ENCODE measurements at regions not wholly inside any gene's neighbourhood (a gene's known extent, or its start where the extent isn't known, plus 50 kb on each side); places are given as distances from the start of the nearest gene placed in this dataset.

GRCh38 chr16:56102906-56103305 lies 88.4 kb upstream of the GNAO1 start:
- Histone ChIP-seq H3K27ac (ENCODE audit: low read depth in 1 of 3, low read length in 2 of 3) (no peak overlapping the region), H3K36me3 (ENCODE audit: control insufficient read depth in 3 of 3, insufficient read depth in 2 of 3, low read depth in 1 of 3, low read length in 3 of 3) (no peaks in the 10 kb centered on the region), H3K9me3 (ENCODE audit: control insufficient read depth in 2 of 2, insufficient read depth in 1 of 2, low read depth in 1 of 2, low read length in 1 of 2) (no peaks in the 10 kb centered on the region), H3K4me1 (ENCODE audit: control insufficient read depth in 3 of 3, insufficient read depth in 2 of 3, low read depth in 1 of 3, low read length in 2 of 3) (no peaks in the 10 kb centered on the region), H3K4me3 (ENCODE audit: low read depth in 1 of 3, low read length in 3 of 3) (no peak overlapping the region), H3K27me3 (ENCODE audit: control insufficient read depth in 3 of 3, insufficient read depth in 3 of 3, low read length in 3 of 3) (peaks cover 0 to 2% (median 0%) of the 10 kb centered on the region in 3 donors)
- FAIRE-seq (no peak), DNase-seq (no peak)
- WGBS, 3 donors = 68 to 69% (median 68%) methylated on average over 3 of the region's 3 CpGs

- Histone ChIP-seq H3K36me3 (ENCODE audit: control insufficient read depth in 3 of 3, insufficient read depth in 2 of 3, low read depth in 1 of 3, low read length in 3 of 3) (no peaks in the 10 kb centered on the region), H3K27me3 (ENCODE audit: control insufficient read depth in 3 of 3, insufficient read depth in 3 of 3, low read length in 3 of 3) (peaks cover 0 to 2% (median 0%) of the 10 kb centered on the region in 3 donors), H3K4me1 (ENCODE audit: control insufficient read depth in 3 of 3, insufficient read depth in 2 of 3, low read depth in 1 of 3, low read length in 2 of 3) (no peaks in the 10 kb centered on the region), H3K4me3 (ENCODE audit: low read depth in 1 of 3, low read length in 3 of 3) (no peak overlapping the region), H3K27ac (ENCODE audit: low read depth in 1 of 3, low read length in 2 of 3) (peak overlapping the region in 2 of 3 donors; percentile 58 to 67), H3K9me3 (ENCODE audit: control insufficient read depth in 2 of 2, insufficient read depth in 1 of 2, low read depth in 1 of 2, low read length in 1 of 2) (no peaks in the 10 kb centered on the region)
- WGBS, 3 donors = 42 to 55% (median 45%) methylated on average over 13 of the region's 13 CpGs
- FAIRE-seq (no peak), DNase-seq (peak in 1 of 2 donors; percentile 29)
Observed at GRCh38 chr16:56102183-56102686, 89.1 kb upstream of the GNAO1 start.

- peak overlapping the region in 1 of 3 donors; percentile 4 for H3K27ac ChIP-seq (ENCODE audit: low read depth in 1 of 3, low read length in 2 of 3)
- FAIRE-seq = no peak
Observed at GRCh38 chr16:56101480-56101879, 89.8 kb upstream of the GNAO1 start.

GRCh38 chr16:56097306-56097705 lies 94.0 kb upstream of the GNAO1 start:
- H3K36me3 ChIP-seq (ENCODE audit: control insufficient read depth in 3 of 3, insufficient read depth in 2 of 3, low read depth in 1 of 3, low read length in 3 of 3) = no peaks in the 10 kb centered on the region
- no peak overlapping the region for H3K4me3 ChIP-seq (ENCODE audit: low read depth in 1 of 3, low read length in 3 of 3)
- WGBS, 3 donors = 43 to 54% (median 46%) methylated on average over 2 of the region's 2 CpGs
- H3K4me1 ChIP-seq (ENCODE audit: control insufficient read depth in 3 of 3, insufficient read depth in 2 of 3, low read depth in 1 of 3, low read length in 2 of 3) = no peaks in the 10 kb centered on the region
- H3K9me3 ChIP-seq (ENCODE audit: control insufficient read depth in 2 of 2, insufficient read depth in 1 of 2, low read depth in 1 of 2, low read length in 1 of 2) = no peaks in the 10 kb centered on the region
- FAIRE-seq (no peak), DNase-seq (no peak)
- H3K27ac ChIP-seq (ENCODE audit: low read depth in 1 of 3, low read length in 2 of 3) = no peak overlapping the region
- H3K27me3 ChIP-seq (ENCODE audit: control insufficient read depth in 3 of 3, insufficient read depth in 3 of 3, low read length in 3 of 3) = no peaks in the 10 kb centered on the region

More at GRCh38 chr16:56101480-56101879, 89.8 kb upstream of the GNAO1 start:
- peaks cover 0 to 2% (median 0%) of the 10 kb centered on the region in 3 donors for H3K27me3 ChIP-seq (ENCODE audit: control insufficient read depth in 3 of 3, insufficient read depth in 3 of 3, low read length in 3 of 3)
- no peaks in the 10 kb centered on the region for H3K36me3 ChIP-seq (ENCODE audit: control insufficient read depth in 3 of 3, insufficient read depth in 2 of 3, low read depth in 1 of 3, low read length in 3 of 3)
- DNase-seq = no peak
- no peaks in the 10 kb centered on the region for H3K9me3 ChIP-seq (ENCODE audit: control insufficient read depth in 2 of 2, insufficient read depth in 1 of 2, low read depth in 1 of 2, low read length in 1 of 2)
- no peaks in the 10 kb centered on the region for H3K4me1 ChIP-seq (ENCODE audit: control insufficient read depth in 3 of 3, insufficient read depth in 2 of 3, low read depth in 1 of 3, low read length in 2 of 3)
- H3K4me3 ChIP-seq (ENCODE audit: low read depth in 1 of 3, low read length in 3 of 3) = no peak overlapping the region
- WGBS, 3 donors = 46 to 71% (median 53%) methylated on average over 5 of the region's 5 CpGs

GRCh38 chr16:56094231-56094630 lies 97.1 kb upstream of the GNAO1 start:
- FAIRE-seq (no peak), DNase-seq (no peak)
- H3K36me3 ChIP-seq (ENCODE audit: control insufficient read depth in 3 of 3, insufficient read depth in 2 of 3, low read depth in 1 of 3, low read length in 3 of 3) = no peaks in the 10 kb centered on the region
- no peaks in the 10 kb centered on the region for H3K27me3 ChIP-seq (ENCODE audit: control insufficient read depth in 3 of 3, insufficient read depth in 3 of 3, low read length in 3 of 3)
- H3K9me3 ChIP-seq (ENCODE audit: control insufficient read depth in 2 of 2, insufficient read depth in 1 of 2, low read depth in 1 of 2, low read length in 1 of 2) = no peaks in the 10 kb centered on the region
- H3K27ac ChIP-seq (ENCODE audit: low read depth in 1 of 3, low read length in 2 of 3) = no peak overlapping the region
- no peaks in the 10 kb centered on the region for H3K4me1 ChIP-seq (ENCODE audit: control insufficient read depth in 3 of 3, insufficient read depth in 2 of 3, low read depth in 1 of 3, low read length in 2 of 3)
- H3K4me3 ChIP-seq (ENCODE audit: low read depth in 1 of 3, low read length in 3 of 3) = no peak overlapping the region
- 43 to 57% (median 45%) methylated on average over 1 of the region's 1 CpG for WGBS, 3 donors

- DNase-seq (no peak), FAIRE-seq (no peak)
- H3K27me3 ChIP-seq (ENCODE audit: control insufficient read depth in 3 of 3, insufficient read depth in 3 of 3, low read length in 3 of 3) = no peaks in the 10 kb centered on the region
- H3K27ac ChIP-seq (ENCODE audit: low read depth in 1 of 3, low read length in 2 of 3) = no peak overlapping the region
- no peak overlapping the region for H3K4me3 ChIP-seq (ENCODE audit: low read depth in 1 of 3, low read length in 3 of 3)
- no peaks in the 10 kb centered on the region for H3K4me1 ChIP-seq (ENCODE audit: control insufficient read depth in 3 of 3, insufficient read depth in 2 of 3, low read depth in 1 of 3, low read length in 2 of 3)
- no peaks in the 10 kb centered on the region for H3K36me3 ChIP-seq (ENCODE audit: control insufficient read depth in 3 of 3, insufficient read depth in 2 of 3, low read depth in 1 of 3, low read length in 3 of 3)
- no peaks in the 10 kb centered on the region for H3K9me3 ChIP-seq (ENCODE audit: control insufficient read depth in 2 of 2, insufficient read depth in 1 of 2, low read depth in 1 of 2, low read length in 1 of 2)
- 51 to 68% (median 60%) methylated on average over 2 of the region's 2 CpGs for WGBS, 3 donors
Observed at GRCh38 chr16:56093055-56093454, 98.2 kb upstream of the GNAO1 start.

- DNase-seq = no peak
- Histone ChIP-seq H3K9me3 (ENCODE audit: control insufficient read depth in 2 of 2, insufficient read depth in 1 of 2, low read depth in 1 of 2, low read length in 1 of 2) (no peaks in the 10 kb centered on the region), H3K4me3 (ENCODE audit: low read depth in 1 of 3, low read length in 3 of 3) (no peak overlapping the region), H3K36me3 (ENCODE audit: control insufficient read depth in 3 of 3, insufficient read depth in 2 of 3, low read depth in 1 of 3, low read length in 3 of 3) (no peaks in the 10 kb centered on the region), H3K27ac (ENCODE audit: low read depth in 1 of 3, low read length in 2 of 3) (no peak overlapping the region), H3K27me3 (ENCODE audit: control insufficient read depth in 3 of 3, insufficient read depth in 3 of 3, low read length in 3 of 3) (no peaks in the 10 kb centered on the region), H3K4me1 (ENCODE audit: control insufficient read depth in 3 of 3, insufficient read depth in 2 of 3, low read depth in 1 of 3, low read length in 2 of 3) (no peaks in the 10 kb centered on the region)
- whole genome bisulfite sequencing, 3 donors = 62 to 80% (median 74%) methylated on average over 2 of the region's 2 CpGs
- FAIRE-seq = no peak
Observed at GRCh38 chr16:56090076-56090475, 101.2 kb upstream of the GNAO1 start.

- H3K9me3 ChIP-seq (ENCODE audit: control insufficient read depth in 2 of 2, insufficient read depth in 1 of 2, low read depth in 1 of 2, low read length in 1 of 2) = no peaks in the 10 kb centered on the region
- DNase-seq (no peak), FAIRE-seq (no peak)
- H3K27ac ChIP-seq (ENCODE audit: low read depth in 1 of 3, low read length in 2 of 3) = no peak overlapping the region
- H3K4me1 ChIP-seq (ENCODE audit: control insufficient read depth in 3 of 3, insufficient read depth in 2 of 3, low read depth in 1 of 3, low read length in 2 of 3) = no peaks in the 10 kb centered on the region
- no peaks in the 10 kb centered on the region for H3K36me3 ChIP-seq (ENCODE audit: control insufficient read depth in 3 of 3, insufficient read depth in 2 of 3, low read depth in 1 of 3, low read length in 3 of 3)
- H3K27me3 ChIP-seq (ENCODE audit: control insufficient read depth in 3 of 3, insufficient read depth in 3 of 3, low read length in 3 of 3) = no peaks in the 10 kb centered on the region
- no peak overlapping the region for H3K4me3 ChIP-seq (ENCODE audit: low read depth in 1 of 3, low read length in 3 of 3)
- WGBS, 3 donors = 83 to 86% (median 85%) methylated on average over 6 of the region's 6 CpGs
Observed at GRCh38 chr16:56087626-56088025, 103.7 kb upstream of the GNAO1 start.

- Histone ChIP-seq H3K27ac (ENCODE audit: low read depth in 1 of 3, low read length in 2 of 3) (no peak overlapping the region), H3K4me1 (ENCODE audit: control insufficient read depth in 3 of 3, insufficient read depth in 2 of 3, low read depth in 1 of 3, low read length in 2 of 3) (no peaks in the 10 kb centered on the region), H3K36me3 (ENCODE audit: control insufficient read depth in 3 of 3, insufficient read depth in 2 of 3, low read depth in 1 of 3, low read length in 3 of 3) (no peaks in the 10 kb centered on the region), H3K27me3 (ENCODE audit: control insufficient read depth in 3 of 3, insufficient read depth in 3 of 3, low read length in 3 of 3) (no peaks in the 10 kb centered on the region), H3K4me3 (ENCODE audit: low read depth in 1 of 3, low read length in 3 of 3) (no peak overlapping the region), H3K9me3 (ENCODE audit: control insufficient read depth in 2 of 2, insufficient read depth in 1 of 2, low read depth in 1 of 2, low read length in 1 of 2) (no peaks in the 10 kb centered on the region)
- FAIRE-seq (no peak), DNase-seq (no peak)
- WGBS, 3 donors = 85 to 91% (median 89%) methylated on average over 2 of the region's 2 CpGs
Observed at GRCh38 chr16:56081371-56081770, 109.9 kb upstream of the GNAO1 start.

Data from small intestine (tissue), 7 donors.